Stimulated activated memory B cell treated with anti-CD40 and anti-IgM and Interleukin-4, amounts not matched to agents 10 μg/mL and 1 μg/mL and 100 μg/mL, for 72 hours (primary cell): ENCODE measurements at regions not wholly inside any gene's neighbourhood (a gene's known extent, or its start where the extent isn't known, plus 50 kb on each side); places are given as distances from the start of the nearest gene placed in this dataset.
"Not testable (repeated sequence)": the region's sequence is repeated elsewhere in the genome, so short reads cannot be mapped to it uniquely, and the experiment has no call there.

ENCODE experiments used
- ATAC-seq: fragments of 150-1000 bp; cut with Tn5 transposase; 2 replicates; pipeline ENCODE4 v1.10.0; 2021
- H3K27ac Mint-ChIP-seq: one replicate; pipeline ENCODE4 v1.8.0; 2022; ENCODE audit warnings: mild to moderate bottlenecking, mixed read lengths
- H3K27me3 Mint-ChIP-seq: one replicate; pipeline ENCODE4 v1.8.0; 2022; ENCODE audit warnings: mixed read lengths
- H3K36me3 Mint-ChIP-seq: one replicate; pipeline ENCODE4 v1.8.0; 2022; ENCODE audit warnings: mixed read lengths
- H3K4me1 Mint-ChIP-seq: one replicate; pipeline ENCODE4 v1.8.0; 2022; ENCODE audit warnings: mixed read lengths
- H3K4me3 Mint-ChIP-seq: one replicate; pipeline ENCODE4 v1.8.0; 2022; ENCODE audit warnings: mild to moderate bottlenecking, moderate library complexity, mixed read lengths
- H3K9me3 Mint-ChIP-seq: one replicate; pipeline ENCODE4 v1.8.0; 2022; ENCODE audit warnings: mixed read lengths

GRCh38 chr3:184489268-184489841 lies 72.2 kb upstream of the EPHB3 start:
- peaks cover 56% of the 10 kb centered on the region for H3K27me3 Mint-ChIP-seq
- no peaks in the 10 kb centered on the region for H3K9me3 Mint-ChIP-seq

DNA sequence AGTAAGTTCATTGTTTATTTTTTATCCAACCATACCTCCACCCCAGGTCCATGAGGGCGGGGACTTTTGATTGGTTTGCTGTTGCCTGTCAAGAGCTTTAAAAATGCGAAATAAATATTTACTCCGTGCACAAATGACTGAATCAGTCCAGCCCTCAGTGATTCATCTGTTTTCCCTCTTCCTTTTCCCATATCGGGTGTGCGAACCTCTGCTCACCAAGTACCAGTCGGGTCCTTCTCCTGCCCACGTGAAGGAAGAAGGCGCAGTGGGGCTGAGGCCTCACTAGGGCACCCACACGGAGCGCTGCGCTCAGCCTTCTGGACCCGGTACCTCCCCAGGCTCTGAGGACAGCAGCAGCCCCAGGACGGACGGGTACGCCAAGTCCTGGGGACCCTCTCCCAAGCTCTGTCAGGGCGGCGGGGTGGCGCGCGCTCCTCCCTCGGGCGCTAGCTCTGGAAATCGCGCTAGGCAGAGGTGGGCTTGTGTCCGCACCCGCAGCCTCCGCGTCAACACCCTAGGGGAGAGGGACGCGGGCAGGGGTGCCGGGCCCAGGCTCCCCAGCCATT lies 70.5 kb upstream of the EPHB3 start:
- no peaks in the 10 kb centered on the region for H3K9me3 Mint-ChIP-seq
- H3K27me3 Mint-ChIP-seq = peaks cover 63% of the 10 kb centered on the region
- H3K4me1 Mint-ChIP-seq = peaks cover 7% of the 10 kb centered on the region
- H3K36me3 Mint-ChIP-seq = no peaks in the 10 kb centered on the region
- ATAC-seq = peak; percentile 24
- H3K27ac Mint-ChIP-seq = no peak overlapping the region
- H3K4me3 Mint-ChIP-seq = no peak overlapping the region

More at GRCh38 chr3:184489268-184489841, 72.2 kb upstream of the EPHB3 start:
- Mint-ChIP-seq H3K4me1 (peaks cover 7% of the 10 kb centered on the region), H3K27ac (no peak overlapping the region), H3K4me3 (no peak overlapping the region), H3K36me3 (no peaks in the 10 kb centered on the region)
- ATAC-seq = no peak

DNA sequence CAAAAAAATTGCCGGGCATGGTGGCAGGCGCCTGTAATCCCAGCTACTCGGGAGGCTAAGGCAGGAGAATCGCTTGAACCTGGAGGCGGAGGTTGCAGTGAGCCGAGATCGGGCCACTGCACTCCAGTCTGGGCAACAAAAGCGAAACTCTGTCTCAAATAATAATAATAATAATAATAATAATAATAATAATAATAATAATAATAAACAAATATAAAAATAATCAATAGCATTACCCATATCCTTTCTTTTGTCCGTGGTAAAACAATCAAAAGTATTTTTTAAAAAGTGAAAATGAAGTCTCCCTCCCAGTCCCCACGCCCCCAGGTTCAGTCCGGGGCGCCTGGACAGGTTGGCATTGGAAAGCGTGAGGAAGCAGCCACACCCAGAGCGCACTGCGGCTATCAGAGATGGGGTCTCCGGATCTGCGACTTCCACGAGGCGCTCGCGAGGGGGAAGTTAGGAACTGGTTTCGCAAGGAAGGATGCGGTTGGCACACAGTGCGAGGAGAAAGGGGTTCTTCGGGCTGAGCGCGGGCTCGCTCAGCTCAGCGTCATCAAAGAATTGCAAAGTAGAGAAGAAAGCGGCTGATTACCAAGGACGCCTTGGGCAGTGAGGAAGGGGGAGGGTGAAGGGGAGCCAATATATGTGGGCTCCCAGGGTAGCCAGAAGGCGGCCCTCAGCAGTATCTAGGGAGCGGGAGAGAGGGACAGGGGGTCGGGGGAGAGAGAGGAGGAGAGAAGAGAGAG lies 69.5 kb upstream of the EPHB3 start:
- H3K36me3 Mint-ChIP-seq = no peaks in the 10 kb centered on the region
- no peaks in the 10 kb centered on the region for H3K9me3 Mint-ChIP-seq
- no peak overlapping the region for H3K27ac Mint-ChIP-seq
- peaks cover 66% of the 10 kb centered on the region for H3K27me3 Mint-ChIP-seq
- H3K4me3 Mint-ChIP-seq = peak overlapping the region; percentile 4
- H3K4me1 Mint-ChIP-seq = peaks cover 7% of the 10 kb centered on the region
- ATAC-seq = no peak

- ATAC-seq = no peak
- Mint-ChIP-seq H3K36me3 (no peaks in the 10 kb centered on the region), H3K9me3 (no peaks in the 10 kb centered on the region), H3K4me1 (peaks cover 6% of the 10 kb centered on the region), H3K4me3 (no peak overlapping the region), H3K27me3 (peaks cover 73% of the 10 kb centered on the region), H3K27ac (no peak overlapping the region)
These were observed 64.7 kb upstream of the EPHB3 start for GRCh38 chr3:184496933-184497332.

GRCh38 chr3:184497804-184498203 lies 63.8 kb upstream of the EPHB3 start:
- peaks cover 8% of the 10 kb centered on the region for H3K9me3 Mint-ChIP-seq
- H3K36me3 Mint-ChIP-seq = no peaks in the 10 kb centered on the region
- no peaks in the 10 kb centered on the region for H3K4me1 Mint-ChIP-seq
- no peak overlapping the region for H3K27ac Mint-ChIP-seq
- ATAC-seq = no peak
- H3K27me3 Mint-ChIP-seq = peaks cover 73% of the 10 kb centered on the region
- no peak overlapping the region for H3K4me3 Mint-ChIP-seq

GRCh38 chr3:184498986-184499606 lies 62.5 kb upstream of the EPHB3 start:
- H3K36me3 Mint-ChIP-seq = no peaks in the 10 kb centered on the region
- ATAC-seq = no peak
- no peaks in the 10 kb centered on the region for H3K4me1 Mint-ChIP-seq
- H3K27me3 Mint-ChIP-seq = peaks cover 65% of the 10 kb centered on the region
- peaks cover 10% of the 10 kb centered on the region for H3K9me3 Mint-ChIP-seq
- no peak overlapping the region for H3K27ac Mint-ChIP-seq
- H3K4me3 Mint-ChIP-seq = no peak overlapping the region

DNA sequence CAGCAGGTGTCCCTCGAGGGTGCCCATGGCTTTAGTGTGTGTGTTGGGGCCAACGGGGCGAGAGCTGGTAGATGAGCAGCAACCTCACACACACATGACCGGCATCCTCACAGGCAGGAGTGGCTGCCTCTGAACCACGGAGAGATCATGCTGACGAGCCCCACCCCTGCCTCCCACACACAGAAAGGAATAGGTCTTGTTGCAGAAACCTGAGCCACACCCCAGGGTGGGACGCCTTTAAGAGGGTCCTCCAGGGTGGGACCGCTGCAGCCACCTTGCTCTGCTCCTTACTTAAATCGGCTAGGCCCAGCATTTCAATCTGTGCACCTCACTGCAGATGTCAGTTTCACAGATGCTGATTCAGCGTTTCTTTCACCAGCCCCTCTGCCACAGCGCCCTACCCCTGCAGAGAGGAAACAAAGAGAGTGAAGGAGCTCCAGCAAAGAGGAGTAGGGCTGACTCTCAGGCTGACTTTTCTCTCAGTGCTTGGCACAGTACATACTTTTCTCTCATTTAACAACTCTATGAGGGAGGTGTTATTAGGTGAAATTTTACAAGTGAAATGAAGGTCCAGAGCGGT lies 61.2 kb upstream of the EPHB3 start:
- Mint-ChIP-seq H3K27ac (no peak overlapping the region), H3K9me3 (peaks cover 10% of the 10 kb centered on the region), H3K4me3 (no peak overlapping the region), H3K36me3 (no peaks in the 10 kb centered on the region), H3K4me1 (no peaks in the 10 kb centered on the region), H3K27me3 (peaks cover 67% of the 10 kb centered on the region)
- ATAC-seq = no peak

DNA sequence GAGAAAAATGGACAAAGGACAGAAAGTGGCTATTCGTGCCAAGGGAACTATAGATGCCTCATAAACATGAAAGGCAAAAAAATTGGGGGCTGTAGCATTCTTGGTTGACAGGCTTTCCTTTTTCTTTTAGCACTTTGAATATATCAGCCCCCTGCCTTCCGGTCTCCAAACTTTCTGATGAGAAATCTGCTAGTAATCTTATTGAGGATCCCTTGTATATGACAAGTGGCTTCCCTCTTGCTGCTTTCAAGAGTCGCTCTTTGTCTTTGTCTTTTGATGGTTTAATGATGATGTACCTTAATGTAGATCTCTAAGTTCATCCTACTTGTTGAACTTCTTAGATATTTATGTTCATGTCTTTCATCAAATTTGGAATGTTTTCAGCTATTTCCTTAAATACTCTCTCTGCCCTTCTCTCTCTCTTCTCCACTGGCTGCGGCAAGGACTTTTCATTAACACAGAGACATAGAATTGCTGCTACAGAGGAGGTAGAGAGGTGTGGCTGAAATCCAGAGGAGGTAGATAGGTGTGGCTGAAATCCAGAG lies 59.4 kb upstream of the EPHB3 start:
- Mint-ChIP-seq H3K27me3 (peaks cover 74% of the 10 kb centered on the region), H3K27ac (no peak overlapping the region), H3K4me3 (no peak overlapping the region), H3K9me3 (peaks cover 10% of the 10 kb centered on the region), H3K36me3 (no peaks in the 10 kb centered on the region), H3K4me1 (no peaks in the 10 kb centered on the region)
- ATAC-seq = no peak

DNA sequence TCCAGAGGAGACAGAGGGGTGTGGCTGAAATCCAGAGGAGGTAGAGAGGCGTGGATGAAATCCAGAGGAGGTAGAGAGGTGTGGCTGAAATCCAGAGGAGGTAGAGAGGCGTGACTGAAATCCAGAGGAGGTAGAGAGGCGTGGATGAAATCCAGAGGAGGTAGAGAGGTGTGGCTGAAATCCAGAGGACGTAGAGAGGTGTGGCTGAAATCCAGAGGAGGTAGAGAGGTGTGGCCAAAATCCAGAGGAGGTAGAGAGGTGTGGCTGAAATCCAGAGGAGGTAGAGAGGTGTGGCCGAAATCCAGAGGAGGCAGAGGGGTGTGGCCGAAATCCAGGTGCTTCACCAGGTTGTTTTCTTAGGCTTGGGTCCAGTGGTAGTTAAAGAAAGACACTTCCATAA lies 58.7 kb upstream of the EPHB3 start:
- H3K9me3 Mint-ChIP-seq, H3K4me1 Mint-ChIP-seq, ATAC-seq, H3K27ac Mint-ChIP-seq, H3K4me3 Mint-ChIP-seq, H3K36me3 Mint-ChIP-seq: not testable (repeated sequence)
- H3K27me3 Mint-ChIP-seq = peaks cover 79% of the 10 kb centered on the region

GRCh38 chr3:184503647-184504046 lies 57.9 kb upstream of the EPHB3 start:
- H3K4me1 Mint-ChIP-seq = no peaks in the 10 kb centered on the region
- ATAC-seq = no peak

DNA sequence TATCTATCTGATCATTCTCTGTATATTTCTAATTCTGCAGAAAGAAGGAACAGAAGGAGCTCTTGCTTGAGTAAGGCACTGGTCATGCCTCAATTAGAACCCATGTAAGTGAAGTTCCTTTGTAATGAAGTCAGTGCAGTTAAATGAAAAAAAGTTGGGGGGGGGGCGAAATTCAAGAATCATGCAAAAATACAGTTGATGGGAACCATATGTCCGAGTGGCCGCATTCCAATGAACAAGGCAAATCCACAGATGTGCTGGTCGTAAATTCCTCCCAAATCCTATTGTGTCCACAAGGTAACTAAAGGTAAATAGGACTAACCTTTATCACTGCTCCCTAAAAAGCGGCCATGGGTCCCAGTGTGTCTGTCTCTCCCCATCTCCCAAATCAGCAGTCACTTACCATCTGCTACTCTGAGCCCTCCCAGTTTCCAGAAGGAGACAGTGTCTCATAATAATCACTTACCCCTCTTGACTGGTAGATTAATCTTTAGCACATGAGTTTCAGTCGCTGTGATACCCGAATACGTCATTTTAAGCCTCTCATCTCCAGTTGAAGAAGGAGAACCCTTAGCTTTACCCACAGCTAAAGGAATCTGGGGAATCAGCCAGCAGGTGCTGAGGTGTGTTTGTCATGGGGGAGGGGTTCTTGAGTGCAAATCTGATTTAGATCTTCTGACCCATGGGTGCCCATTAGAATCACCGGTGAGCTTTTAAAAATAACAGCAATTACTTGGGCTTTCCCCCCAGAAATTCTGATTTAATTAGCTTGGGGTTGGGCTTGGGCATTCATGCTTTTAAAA lies 56.3 kb upstream of the EPHB3 start:
- peaks cover 79% of the 10 kb centered on the region for H3K27me3 Mint-ChIP-seq
- no peaks in the 10 kb centered on the region for H3K4me1 Mint-ChIP-seq
- no peaks in the 10 kb centered on the region for H3K36me3 Mint-ChIP-seq
- no peak overlapping the region for H3K27ac Mint-ChIP-seq
- H3K9me3 Mint-ChIP-seq = peaks cover 10% of the 10 kb centered on the region
- no peak overlapping the region for H3K4me3 Mint-ChIP-seq
- no peak for ATAC-seq

More at GRCh38 chr3:184503647-184504046, 57.9 kb upstream of the EPHB3 start:
- H3K27ac Mint-ChIP-seq = no peak overlapping the region
- H3K9me3 Mint-ChIP-seq = peaks cover 10% of the 10 kb centered on the region
- H3K36me3 Mint-ChIP-seq = no peaks in the 10 kb centered on the region
- H3K4me3 Mint-ChIP-seq = no peak overlapping the region
- H3K27me3 Mint-ChIP-seq = peaks cover 79% of the 10 kb centered on the region

GRCh38 chr3:184506561-184506991 lies 55.0 kb upstream of the EPHB3 start:
- H3K4me1 Mint-ChIP-seq = no peaks in the 10 kb centered on the region
- peaks cover 10% of the 10 kb centered on the region for H3K9me3 Mint-ChIP-seq
- peaks cover 84% of the 10 kb centered on the region for H3K27me3 Mint-ChIP-seq
- ATAC-seq = no peak
- no peaks in the 10 kb centered on the region for H3K36me3 Mint-ChIP-seq
- no peak overlapping the region for H3K27ac Mint-ChIP-seq
- no peak overlapping the region for H3K4me3 Mint-ChIP-seq

- H3K27ac Mint-ChIP-seq = no peak overlapping the region
- no peak overlapping the region for H3K4me3 Mint-ChIP-seq
- peaks cover 8% of the 10 kb centered on the region for H3K4me1 Mint-ChIP-seq
- peaks cover 4% of the 10 kb centered on the region for H3K9me3 Mint-ChIP-seq
- H3K27me3 Mint-ChIP-seq = peaks cover 91% of the 10 kb centered on the region
- H3K36me3 Mint-ChIP-seq = no peaks in the 10 kb centered on the region
- no peak for ATAC-seq
These were observed 52.6 kb upstream of the EPHB3 start for GRCh38 chr3:184508938-184509337.

DNA sequence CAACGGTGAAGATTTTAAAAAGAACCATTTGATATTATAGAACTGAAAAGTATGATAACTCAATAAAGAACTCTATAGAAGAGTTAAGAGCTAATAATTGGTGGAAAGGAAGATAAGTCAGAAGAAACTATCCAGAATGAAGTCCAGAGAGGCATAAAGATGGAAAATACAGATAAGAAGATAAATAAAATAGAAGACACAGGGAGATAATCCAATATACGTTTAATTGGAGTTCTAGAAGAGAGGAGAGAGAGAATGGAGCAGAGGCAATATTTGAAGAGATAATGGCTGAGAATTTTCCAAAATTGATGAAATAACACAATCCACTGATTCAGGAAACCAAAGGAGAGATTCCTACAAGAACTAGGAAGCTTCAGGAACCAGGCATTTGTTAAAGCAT lies 49.8 kb upstream of the EPHB3 start:
- H3K27ac Mint-ChIP-seq = no peak overlapping the region
- H3K9me3 Mint-ChIP-seq = peaks cover 4% of the 10 kb centered on the region
- ATAC-seq = no peak
- H3K27me3 Mint-ChIP-seq = peaks cover 89% of the 10 kb centered on the region
- no peak overlapping the region for H3K4me3 Mint-ChIP-seq
- H3K36me3 Mint-ChIP-seq = no peaks in the 10 kb centered on the region
- peaks cover 14% of the 10 kb centered on the region for H3K4me1 Mint-ChIP-seq
